GM23338 (cell line): ENCODE measurements at regions not wholly inside any gene's neighbourhood (a gene's known extent, or its start where the extent isn't known, plus 50 kb on each side); places are given as distances from the start of the nearest gene placed in this dataset.

Experiments used
- ATAC-seq: fragments of 200-7000 bp; cut with Tn5 transposase; 3 replicates; pipeline ENCODE4 v1.9.1; 2020
- DNase-seq: peaks from one replicate; pipeline ENCODE4 v3.0.0-alpha.2; 2015; ENCODE audit warnings: low spot score
- H2AFZ ChIP-seq: fragments of 200-600 bp; sonication (generic); 2 replicates; pipeline ENCODE4 v1.8.0; 2016; ENCODE audit warnings: antibody characterized with exemption, mild to moderate bottlenecking, moderate library complexity
- H3F3A ChIP-seq: fragments of 200-600 bp; sonication (generic); replicated peaks from 2 replicates; pipeline ENCODE4 v1.8.0; 2017; ENCODE audit warnings: antibody characterized with exemption, mixed run types, low read depth
- H3K27ac ChIP-seq: fragments of 200-600 bp; sonication (generic); 2 replicates; pipeline ENCODE4 v1.6.1; 2016; ENCODE audit warnings: low read depth
- H3K27me3 ChIP-seq: fragments of 200-600 bp; sonication (generic); 2 replicates; pipeline ENCODE4 v1.8.0; 2016; ENCODE audit warnings: mild to moderate bottlenecking, mixed run types, moderate library complexity; ENCODE audit not compliant: insufficient read depth
- H3K36me3 ChIP-seq: fragments of 200-600 bp; sonication (generic); 2 replicates; pipeline ENCODE4 v1.8.0; 2016; ENCODE audit warnings: mild to moderate bottlenecking; ENCODE audit not compliant: insufficient read depth
- H3K4me1 ChIP-seq: fragments of 200-600 bp; sonication (generic); 2 replicates; pipeline ENCODE4 v1.8.0; 2016; ENCODE audit warnings: mild to moderate bottlenecking, moderate library complexity; ENCODE audit not compliant: insufficient read depth
- H3K4me2 ChIP-seq: fragments of 200-600 bp; sonication (generic); 2 replicates; pipeline ENCODE4 v1.7.1; 2017; ENCODE audit warnings: mixed run types
- H3K4me3 ChIP-seq: fragments of 200-600 bp; sonication (generic); 2 replicates; pipeline ENCODE4 v1.6.1; 2016; ENCODE audit warnings: mixed run types
- H3K79me2 ChIP-seq: fragments of 200-600 bp; sonication (generic); replicated peaks from 2 replicates; pipeline ENCODE4 v1.8.0; 2017; ENCODE audit warnings: mild to moderate bottlenecking; ENCODE audit not compliant: insufficient read depth
- H3K9me2 ChIP-seq: fragments of 200-600 bp; sonication (generic); 2 replicates; pipeline ENCODE4 v1.8.0; 2017; ENCODE audit not compliant: insufficient read depth
- H4K20me1 ChIP-seq: fragments of 200-600 bp; sonication (generic); replicated peaks from 2 replicates; pipeline ENCODE4 v1.8.0; 2017; ENCODE audit warnings: mild to moderate bottlenecking; ENCODE audit not compliant: insufficient read depth
- H3K27ac Mint-ChIP-seq: 2 replicates; pipeline ENCODE4 v1.8.0; 2020; ENCODE audit warnings: inconsistent platforms, mild to moderate bottlenecking, moderate library complexity, mixed read lengths
- H3K27me3 Mint-ChIP-seq: 3 replicates; pipeline ENCODE4 v1.8.0; 2022; ENCODE audit warnings: low read depth, mild to moderate bottlenecking, moderate library complexity, mixed read lengths, inconsistent platforms; ENCODE audit not compliant: insufficient read depth, poor library complexity
- H3K36me3 Mint-ChIP-seq: 3 replicates; pipeline ENCODE4 v1.8.0; 2021; ENCODE audit warnings: low read depth, mild to moderate bottlenecking, inconsistent platforms, moderate library complexity, mixed read lengths
- H3K4me1 Mint-ChIP-seq: 3 replicates; pipeline ENCODE4 v1.8.0; 2020; ENCODE audit warnings: mild to moderate bottlenecking, inconsistent platforms, mixed read lengths
- H3K4me3 Mint-ChIP-seq: 3 replicates; pipeline ENCODE4 v1.8.0; 2021; ENCODE audit warnings: moderate library complexity, mild to moderate bottlenecking, inconsistent platforms, mixed read lengths
- H3K9me3 Mint-ChIP-seq: 3 replicates; pipeline ENCODE4 v1.8.0; 2020; ENCODE audit warnings: moderate library complexity, mild to moderate bottlenecking, inconsistent platforms, mixed read lengths
- JUNB ChIP-seq: IDR thresholded peaks from one replicate; pipeline ENCODE4 v1.6.1; 2016; ENCODE audit warnings: antibody characterized with exemption; ENCODE audit not compliant: unreplicated experiment
- NANOG ChIP-seq: IDR thresholded peaks from 2 replicates; pipeline ENCODE4 v1.6.1; 2016; ENCODE audit warnings: antibody characterized with exemption, borderline replicate concordance
- POLR2AphosphoS5 ChIP-seq: IDR thresholded peaks from 2 replicates; pipeline ENCODE4 v1.6.1; 2016; ENCODE audit warnings: antibody characterized with exemption, low read depth
- REST ChIP-seq: IDR thresholded peaks from one replicate; pipeline ENCODE4 v1.6.1; 2018; ENCODE audit warnings: antibody characterized with exemption; ENCODE audit not compliant: unreplicated experiment
- STAT1 ChIP-seq: IDR thresholded peaks from one replicate; pipeline ENCODE4 v1.6.1; 2016; ENCODE audit warnings: antibody characterized with exemption; ENCODE audit not compliant: unreplicated experiment
- ZNF331 ChIP-seq: fragments of 250-450 bp; sonication (Bioruptor Pico); IDR thresholded peaks from 2 replicates; pipeline ENCODE4 v1.5.0; 2020; ENCODE audit warnings: low read depth, mild to moderate bottlenecking, moderate library complexity
- TF ChIP-seq, protein P1 (sequence below), 2 experiments: fragments of 200-600 bp in 1 of 2; sonication (generic) in 1 of 2; conservative IDR thresholded peaks; 2 replicates each; pipeline versions ENCODE4 v1.5.1 to v1.6.1; 2016 to 2017; ENCODE audit warnings: antibody characterized with exemption in 2 of 2, low read depth in 2 of 2, mild to moderate bottlenecking in 2 of 2, moderate library complexity in 1 of 2
- TF ChIP-seq, protein P2 (sequence below): IDR thresholded peaks from 2 replicates; pipeline ENCODE4 v1.6.1; 2016; ENCODE audit warnings: antibody characterized with exemption
- TF ChIP-seq, protein P3 (sequence below): fragments of 250-450 bp; sonication (Bioruptor Pico); IDR thresholded peaks from 2 replicates; pipeline ENCODE4 v1.5.0; 2020; ENCODE audit warnings: mild to moderate bottlenecking, moderate library complexity

- DNase-seq (no peak), ATAC-seq (no peak)
- H3K4me1 ChIP-seq = no peaks in the 10 kb centered on the region
- H4K20me1 ChIP-seq = no peaks in the 10 kb centered on the region
- TF ChIP-seq, protein P1, sequence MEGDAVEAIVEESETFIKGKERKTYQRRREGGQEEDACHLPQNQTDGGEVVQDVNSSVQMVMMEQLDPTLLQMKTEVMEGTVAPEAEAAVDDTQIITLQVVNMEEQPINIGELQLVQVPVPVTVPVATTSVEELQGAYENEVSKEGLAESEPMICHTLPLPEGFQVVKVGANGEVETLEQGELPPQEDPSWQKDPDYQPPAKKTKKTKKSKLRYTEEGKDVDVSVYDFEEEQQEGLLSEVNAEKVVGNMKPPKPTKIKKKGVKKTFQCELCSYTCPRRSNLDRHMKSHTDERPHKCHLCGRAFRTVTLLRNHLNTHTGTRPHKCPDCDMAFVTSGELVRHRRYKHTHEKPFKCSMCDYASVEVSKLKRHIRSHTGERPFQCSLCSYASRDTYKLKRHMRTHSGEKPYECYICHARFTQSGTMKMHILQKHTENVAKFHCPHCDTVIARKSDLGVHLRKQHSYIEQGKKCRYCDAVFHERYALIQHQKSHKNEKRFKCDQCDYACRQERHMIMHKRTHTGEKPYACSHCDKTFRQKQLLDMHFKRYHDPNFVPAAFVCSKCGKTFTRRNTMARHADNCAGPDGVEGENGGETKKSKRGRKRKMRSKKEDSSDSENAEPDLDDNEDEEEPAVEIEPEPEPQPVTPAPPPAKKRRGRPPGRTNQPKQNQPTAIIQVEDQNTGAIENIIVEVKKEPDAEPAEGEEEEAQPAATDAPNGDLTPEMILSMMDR (conservative IDR thresholded peaks at IDR 0.05; ENCODE audit: low read depth in 2 of 2) = no peak
- no peak for TF ChIP-seq ZNF331
- TF ChIP-seq JUNB = no peak
- TF ChIP-seq, protein P2, sequence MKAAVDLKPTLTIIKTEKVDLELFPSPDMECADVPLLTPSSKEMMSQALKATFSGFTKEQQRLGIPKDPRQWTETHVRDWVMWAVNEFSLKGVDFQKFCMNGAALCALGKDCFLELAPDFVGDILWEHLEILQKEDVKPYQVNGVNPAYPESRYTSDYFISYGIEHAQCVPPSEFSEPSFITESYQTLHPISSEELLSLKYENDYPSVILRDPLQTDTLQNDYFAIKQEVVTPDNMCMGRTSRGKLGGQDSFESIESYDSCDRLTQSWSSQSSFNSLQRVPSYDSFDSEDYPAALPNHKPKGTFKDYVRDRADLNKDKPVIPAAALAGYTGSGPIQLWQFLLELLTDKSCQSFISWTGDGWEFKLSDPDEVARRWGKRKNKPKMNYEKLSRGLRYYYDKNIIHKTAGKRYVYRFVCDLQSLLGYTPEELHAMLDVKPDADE = no peak
- TF ChIP-seq NANOG = no peak
- H3K79me2 ChIP-seq = no peaks in the 10 kb centered on the region
- H2AFZ ChIP-seq = no peak overlapping the region
- Mint-ChIP-seq H3K9me3 (peaks cover 8% of the 10 kb centered on the region), H3K36me3 (peaks cover 5% of the 10 kb centered on the region; the same call in 2 of the 3 replicates), H3K27ac (no peak overlapping the region), H3K4me1 (no peaks in the 10 kb centered on the region), H3K27me3 (no peaks in the 10 kb centered on the region), H3K4me3 (no peak overlapping the region)
- no peak overlapping the region for H3K4me2 ChIP-seq
- no peaks in the 10 kb centered on the region for H3F3A ChIP-seq
- H3K9me2 ChIP-seq = no peaks in the 10 kb centered on the region
- no peak overlapping the region for H3K4me3 ChIP-seq
- no peaks in the 10 kb centered on the region for H3K27me3 ChIP-seq
- no peak overlapping the region for H3K27ac ChIP-seq
- 0 out of 2 replicates have a peak, but pooled peaks cover 5% of the 10 kb centered on the region for H3K36me3 ChIP-seq
Observed at GRCh38 chr2:66815886-66816285, 381.0 kb downstream of the MEIS1 start.

DNA sequence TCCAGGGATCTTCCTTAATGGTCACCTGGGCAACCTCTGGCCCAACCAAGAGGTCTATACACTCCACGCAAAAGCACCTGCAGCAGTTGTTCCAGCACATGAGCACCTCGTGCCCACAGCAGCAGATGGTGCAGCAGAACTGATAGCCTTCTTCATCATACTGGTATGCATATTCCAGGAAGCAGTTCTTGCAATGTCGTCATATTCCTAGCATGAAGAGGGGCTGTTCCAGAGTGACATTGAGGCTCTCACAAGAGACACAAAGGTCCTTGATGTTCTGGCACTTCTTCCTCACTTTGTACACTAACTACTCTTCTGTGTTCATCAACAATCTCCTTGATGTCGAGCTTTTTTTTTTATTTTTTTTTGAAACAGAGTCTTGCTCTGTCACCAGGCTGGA is 386.2 kb downstream of the MEIS1 start:
- TF ChIP-seq NANOG = no peak
- TF ChIP-seq REST = no peak
- TF ChIP-seq STAT1 = no peak
- TF ChIP-seq, protein P3, sequence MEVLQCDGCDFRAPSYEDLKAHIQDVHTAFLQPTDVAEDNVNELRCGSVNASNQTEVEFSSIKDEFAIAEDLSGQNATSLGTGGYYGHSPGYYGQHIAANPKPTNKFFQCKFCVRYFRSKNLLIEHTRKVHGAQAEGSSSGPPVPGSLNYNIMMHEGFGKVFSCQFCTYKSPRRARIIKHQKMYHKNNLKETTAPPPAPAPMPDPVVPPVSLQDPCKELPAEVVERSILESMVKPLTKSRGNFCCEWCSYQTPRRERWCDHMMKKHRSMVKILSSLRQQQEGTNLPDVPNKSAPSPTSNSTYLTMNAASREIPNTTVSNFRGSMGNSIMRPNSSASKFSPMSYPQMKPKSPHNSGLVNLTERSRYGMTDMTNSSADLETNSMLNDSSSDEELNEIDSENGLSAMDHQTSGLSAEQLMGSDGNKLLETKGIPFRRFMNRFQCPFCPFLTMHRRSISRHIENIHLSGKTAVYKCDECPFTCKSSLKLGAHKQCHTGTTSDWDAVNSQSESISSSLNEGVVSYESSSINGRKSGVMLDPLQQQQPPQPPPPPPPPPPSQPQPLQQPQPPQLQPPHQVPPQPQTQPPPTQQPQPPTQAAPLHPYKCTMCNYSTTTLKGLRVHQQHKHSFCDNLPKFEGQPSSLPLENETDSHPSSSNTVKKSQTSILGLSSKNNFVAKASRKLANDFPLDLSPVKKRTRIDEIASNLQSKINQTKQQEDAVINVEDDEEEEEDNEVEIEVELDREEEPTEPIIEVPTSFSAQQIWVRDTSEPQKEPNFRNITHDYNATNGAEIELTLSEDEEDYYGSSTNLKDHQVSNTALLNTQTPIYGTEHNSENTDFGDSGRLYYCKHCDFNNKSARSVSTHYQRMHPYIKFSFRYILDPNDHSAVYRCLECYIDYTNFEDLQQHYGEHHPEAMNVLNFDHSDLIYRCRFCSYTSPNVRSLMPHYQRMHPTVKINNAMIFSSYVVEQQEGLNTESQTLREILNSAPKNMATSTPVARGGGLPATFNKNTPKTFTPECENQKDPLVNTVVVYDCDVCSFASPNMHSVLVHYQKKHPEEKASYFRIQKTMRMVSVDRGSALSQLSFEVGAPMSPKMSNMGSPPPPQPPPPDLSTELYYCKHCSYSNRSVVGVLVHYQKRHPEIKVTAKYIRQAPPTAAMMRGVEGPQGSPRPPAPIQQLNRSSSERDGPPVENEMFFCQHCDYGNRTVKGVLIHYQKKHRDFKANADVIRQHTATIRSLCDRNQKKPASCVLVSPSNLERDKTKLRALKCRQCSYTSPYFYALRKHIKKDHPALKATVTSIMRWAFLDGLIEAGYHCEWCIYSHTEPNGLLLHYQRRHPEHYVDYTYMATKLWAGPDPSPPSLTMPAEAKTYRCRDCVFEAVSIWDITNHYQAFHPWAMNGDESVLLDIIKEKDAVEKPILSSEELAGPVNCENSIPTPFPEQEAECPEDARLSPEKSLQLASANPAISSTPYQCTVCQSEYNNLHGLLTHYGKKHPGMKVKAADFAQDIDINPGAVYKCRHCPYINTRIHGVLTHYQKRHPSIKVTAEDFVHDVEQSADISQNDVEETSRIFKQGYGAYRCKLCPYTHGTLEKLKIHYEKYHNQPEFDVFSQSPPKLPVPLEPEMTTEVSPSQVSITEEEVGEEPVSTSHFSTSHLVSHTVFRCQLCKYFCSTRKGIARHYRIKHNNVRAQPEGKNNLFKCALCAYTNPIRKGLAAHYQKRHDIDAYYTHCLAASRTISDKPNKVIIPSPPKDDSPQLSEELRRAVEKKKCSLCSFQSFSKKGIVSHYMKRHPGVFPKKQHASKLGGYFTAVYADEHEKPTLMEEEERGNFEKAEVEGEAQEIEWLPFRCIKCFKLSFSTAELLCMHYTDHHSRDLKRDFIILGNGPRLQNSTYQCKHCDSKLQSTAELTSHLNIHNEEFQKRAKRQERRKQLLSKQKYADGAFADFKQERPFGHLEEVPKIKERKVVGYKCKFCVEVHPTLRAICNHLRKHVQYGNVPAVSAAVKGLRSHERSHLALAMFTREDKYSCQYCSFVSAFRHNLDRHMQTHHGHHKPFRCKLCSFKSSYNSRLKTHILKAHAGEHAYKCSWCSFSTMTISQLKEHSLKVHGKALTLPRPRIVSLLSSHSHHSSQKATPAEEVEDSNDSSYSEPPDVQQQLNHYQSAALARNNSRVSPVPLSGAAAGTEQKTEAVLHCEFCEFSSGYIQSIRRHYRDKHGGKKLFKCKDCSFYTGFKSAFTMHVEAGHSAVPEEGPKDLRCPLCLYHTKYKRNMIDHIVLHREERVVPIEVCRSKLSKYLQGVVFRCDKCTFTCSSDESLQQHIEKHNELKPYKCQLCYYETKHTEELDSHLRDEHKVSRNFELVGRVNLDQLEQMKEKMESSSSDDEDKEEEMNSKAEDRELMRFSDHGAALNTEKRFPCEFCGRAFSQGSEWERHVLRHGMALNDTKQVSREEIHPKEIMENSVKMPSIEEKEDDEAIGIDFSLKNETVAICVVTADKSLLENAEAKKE = no peak
- TF ChIP-seq POLR2AphosphoS5 = no peak
- Mint-ChIP-seq H3K4me3 (no peak overlapping the region), H3K36me3 (peaks cover 5% of the 10 kb centered on the region), H3K27me3 (peaks cover 4% of the 10 kb centered on the region), H3K4me1 (no peaks in the 10 kb centered on the region; the same call in 2 of the 3 replicates), H3K27ac (no peak overlapping the region), H3K9me3 (peaks cover 8% of the 10 kb centered on the region)
- Histone ChIP-seq H3K36me3 (0 out of 2 replicates have a peak, but pooled peaks cover 5% of the 10 kb centered on the region), H3K4me2 (no peak overlapping the region), H3K4me3 (no peak overlapping the region), H3K4me1 (no peaks in the 10 kb centered on the region), H3K27me3 (no peaks in the 10 kb centered on the region), H4K20me1 (no peaks in the 10 kb centered on the region), H3K79me2 (no peaks in the 10 kb centered on the region), H2AFZ (no peak overlapping the region), H3F3A (no peaks in the 10 kb centered on the region), H3K27ac (no peak overlapping the region), H3K9me2 (peaks cover 9% of the 10 kb centered on the region; the same call in 1 of the 2 replicates)
- no peak for DNase-seq
- no peak for ATAC-seq
